DOHH2 (cell line): ENCODE measurements at regions not wholly inside any gene's neighbourhood (a gene's known extent, or its start where the extent isn't known, plus 50 kb on each side); places are given as distances from the start of the nearest gene placed in this dataset.

Source experiments
- H3F3A ChIP-seq: fragments of 200-600 bp; sonication (generic), shearing (Covaris generic); 2 replicates; pipeline ENCODE4 v1.6.0; 2016; ENCODE audit warnings: antibody characterized with exemption, mild to moderate bottlenecking; ENCODE audit not compliant: control insufficient read depth, insufficient read depth
- H3K27ac ChIP-seq: fragments of 200-600 bp; sonication (generic); 2 replicates; pipeline ENCODE4 v1.5.1; 2014; ENCODE audit warnings: low read depth, mild to moderate bottlenecking, low read length, moderate library complexity
- H3K27me3 ChIP-seq: fragments of 200-600 bp; sonication (generic); 2 replicates; pipeline ENCODE4 v1.6.1; 2014; ENCODE audit warnings: mild to moderate bottlenecking, low read length, mixed read lengths; ENCODE audit not compliant: control insufficient read depth
- H3K36me3 ChIP-seq: fragments of 200-600 bp; sonication (generic); 2 replicates; pipeline ENCODE4 v1.6.1; 2014; ENCODE audit warnings: mild to moderate bottlenecking, low read length, moderate library complexity, mixed read lengths; ENCODE audit not compliant: control insufficient read depth
- H3K4me1 ChIP-seq: fragments of 200-600 bp; sonication (generic); 2 replicates; pipeline ENCODE4 v1.6.1; 2014; ENCODE audit warnings: mild to moderate bottlenecking, low read length, mixed read lengths; ENCODE audit not compliant: control insufficient read depth
- H3K4me2 ChIP-seq: fragments of 200-600 bp; sonication (generic); 2 replicates; pipeline ENCODE4 v1.6.0; 2014; ENCODE audit warnings: mild to moderate bottlenecking, low read length, moderate library complexity
- H3K4me3 ChIP-seq: fragments of 200-600 bp; sonication (generic); 2 replicates; pipeline ENCODE4 v1.5.1; 2014; ENCODE audit warnings: mild to moderate bottlenecking, low read length, mixed read lengths
- H3K79me2 ChIP-seq: fragments of 200-600 bp; sonication (generic); 2 replicates; pipeline ENCODE4 v1.6.1; 2014; ENCODE audit warnings: mild to moderate bottlenecking, low read length, mixed read lengths; ENCODE audit not compliant: control insufficient read depth
- H3K9me2 ChIP-seq: fragments of 200-600 bp; sonication (generic); replicated peaks from 2 replicates; pipeline ENCODE4 v1.6.1; 2014; ENCODE audit warnings: mild to moderate bottlenecking, low read length, mixed read lengths; ENCODE audit not compliant: control insufficient read depth
- H3K9me3 ChIP-seq: fragments of 200-600 bp; sonication (generic); 2 replicates; pipeline ENCODE4 v1.6.1; 2014; ENCODE audit warnings: antibody characterized with exemption, low read length, mixed read lengths; ENCODE audit not compliant: control insufficient read depth, insufficient read depth
- H4K20me1 ChIP-seq: fragments of 200-600 bp; sonication (generic); 2 replicates; pipeline ENCODE4 v1.6.0; 2014; ENCODE audit warnings: low read depth, mild to moderate bottlenecking, antibody characterized with exemption, low read length, moderate library complexity; ENCODE audit not compliant: control insufficient read depth, insufficient read depth
- EZH2phosphoT487 ChIP-seq: fragments of 200-600 bp; sonication (generic); IDR thresholded peaks from 2 replicates; pipeline ENCODE4 v1.6.1; 2017; ENCODE audit warnings: borderline replicate concordance, mild to moderate bottlenecking, antibody characterized with exemption, low read length, moderate library complexity, mixed read lengths
- TF ChIP-seq, protein P1 (sequence below): fragments of 200-600 bp; sonication (generic); IDR thresholded peaks from one replicate; pipeline ENCODE4 v1.5.1; 2014; ENCODE audit warnings: antibody characterized with exemption, mild to moderate bottlenecking, low read depth, low read length; ENCODE audit not compliant: poor library complexity, severe bottlenecking

DNA sequence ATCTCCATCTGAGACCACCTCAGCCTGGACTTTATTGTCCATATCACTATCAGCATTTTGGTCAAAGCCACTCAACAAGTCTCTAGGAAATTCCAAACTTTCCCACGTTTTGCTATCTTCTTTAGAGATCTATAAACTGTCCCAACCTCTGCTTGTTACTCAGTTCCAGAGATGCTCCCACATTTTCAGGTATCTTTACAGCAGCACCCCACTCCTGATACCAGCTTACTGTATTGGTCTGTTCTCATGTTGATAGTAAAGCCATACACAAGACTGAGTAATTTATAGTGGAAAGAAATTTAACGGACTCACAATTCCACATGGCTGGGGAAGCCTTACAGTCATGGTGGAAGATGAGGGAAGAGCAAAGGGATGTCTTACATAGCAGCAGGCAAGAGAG lies 465.4 kb upstream of the PBX1 start:
- no peaks in the 10 kb centered on the region for H3K79me2 ChIP-seq
- no peak overlapping the region for H3K4me2 ChIP-seq
- TF ChIP-seq, protein P1, sequence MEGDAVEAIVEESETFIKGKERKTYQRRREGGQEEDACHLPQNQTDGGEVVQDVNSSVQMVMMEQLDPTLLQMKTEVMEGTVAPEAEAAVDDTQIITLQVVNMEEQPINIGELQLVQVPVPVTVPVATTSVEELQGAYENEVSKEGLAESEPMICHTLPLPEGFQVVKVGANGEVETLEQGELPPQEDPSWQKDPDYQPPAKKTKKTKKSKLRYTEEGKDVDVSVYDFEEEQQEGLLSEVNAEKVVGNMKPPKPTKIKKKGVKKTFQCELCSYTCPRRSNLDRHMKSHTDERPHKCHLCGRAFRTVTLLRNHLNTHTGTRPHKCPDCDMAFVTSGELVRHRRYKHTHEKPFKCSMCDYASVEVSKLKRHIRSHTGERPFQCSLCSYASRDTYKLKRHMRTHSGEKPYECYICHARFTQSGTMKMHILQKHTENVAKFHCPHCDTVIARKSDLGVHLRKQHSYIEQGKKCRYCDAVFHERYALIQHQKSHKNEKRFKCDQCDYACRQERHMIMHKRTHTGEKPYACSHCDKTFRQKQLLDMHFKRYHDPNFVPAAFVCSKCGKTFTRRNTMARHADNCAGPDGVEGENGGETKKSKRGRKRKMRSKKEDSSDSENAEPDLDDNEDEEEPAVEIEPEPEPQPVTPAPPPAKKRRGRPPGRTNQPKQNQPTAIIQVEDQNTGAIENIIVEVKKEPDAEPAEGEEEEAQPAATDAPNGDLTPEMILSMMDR = no peak
- TF ChIP-seq EZH2phosphoT487 = no peak
- H3K36me3 ChIP-seq = no peaks in the 10 kb centered on the region
- peaks cover 12% of the 10 kb centered on the region; the same call in 1 of the 2 replicates for H3K9me3 ChIP-seq
- no peaks in the 10 kb centered on the region for H3K4me1 ChIP-seq
- H3F3A ChIP-seq = no peaks in the 10 kb centered on the region
- H3K27me3 ChIP-seq = no peaks in the 10 kb centered on the region
- no peak overlapping the region for H3K4me3 ChIP-seq
- no peaks in the 10 kb centered on the region for H4K20me1 ChIP-seq
- no peak overlapping the region for H3K27ac ChIP-seq
- H3K9me2 ChIP-seq = no peaks in the 10 kb centered on the region

DNA sequence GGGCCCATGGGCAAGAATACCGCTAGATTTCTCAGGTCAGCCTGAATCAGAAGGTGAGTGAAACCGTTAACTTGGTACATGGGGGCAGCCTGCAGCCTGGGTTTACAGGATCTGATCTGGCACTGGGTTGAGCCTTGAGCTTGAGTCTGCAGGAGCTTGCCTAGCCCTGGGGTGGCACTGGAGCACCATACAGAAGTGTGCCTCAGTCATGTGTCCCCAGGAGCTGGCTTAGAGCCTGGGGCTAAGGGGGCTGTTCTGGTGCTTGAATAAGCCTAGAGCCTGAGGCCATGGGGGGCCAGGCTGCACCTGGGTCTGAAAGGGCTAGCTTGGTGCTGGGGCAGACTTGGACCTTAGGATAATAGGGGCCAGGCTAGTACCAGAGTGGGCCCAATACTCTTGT lies 457.2 kb upstream of the PBX1 start:
- H3K27me3 ChIP-seq = no peaks in the 10 kb centered on the region
- no peak overlapping the region for H3K4me2 ChIP-seq
- no peaks in the 10 kb centered on the region for H3K9me3 ChIP-seq
- no peaks in the 10 kb centered on the region for H4K20me1 ChIP-seq
- H3K9me2 ChIP-seq = no peaks in the 10 kb centered on the region
- H3F3A ChIP-seq = no peaks in the 10 kb centered on the region
- H3K36me3 ChIP-seq = no peaks in the 10 kb centered on the region
- no peaks in the 10 kb centered on the region for H3K79me2 ChIP-seq
- no peaks in the 10 kb centered on the region for H3K4me1 ChIP-seq
- TF ChIP-seq, protein P1 = no peak
- no peak for TF ChIP-seq EZH2phosphoT487
- H3K4me3 ChIP-seq = no peak overlapping the region
- no peak overlapping the region for H3K27ac ChIP-seq

DNA sequence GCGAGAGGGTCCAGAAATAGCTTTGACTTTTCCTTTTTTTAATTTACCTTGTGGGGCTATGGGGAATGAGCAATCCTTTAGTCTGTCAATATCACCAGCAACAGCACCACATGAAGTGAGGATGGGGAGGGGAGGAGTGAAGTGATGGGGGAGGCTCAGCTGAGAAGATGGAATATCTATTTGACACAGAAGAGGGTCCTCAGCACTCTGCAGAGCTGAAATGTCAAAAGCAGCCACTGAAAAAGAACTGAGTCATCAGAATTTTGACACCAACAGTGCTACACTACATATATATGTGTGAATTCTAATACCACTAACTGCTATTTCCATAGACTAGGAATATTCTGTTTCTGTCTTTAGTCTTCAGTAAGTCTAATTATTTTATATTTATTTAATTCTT lies 427.0 kb upstream of the PBX1 start:
- H3K4me3 ChIP-seq = no peak overlapping the region
- H4K20me1 ChIP-seq = no peaks in the 10 kb centered on the region
- no peak overlapping the region for H3K27ac ChIP-seq
- no peaks in the 10 kb centered on the region for H3K9me3 ChIP-seq
- no peaks in the 10 kb centered on the region for H3F3A ChIP-seq
- H3K9me2 ChIP-seq = no peaks in the 10 kb centered on the region
- no peaks in the 10 kb centered on the region for H3K4me1 ChIP-seq
- H3K36me3 ChIP-seq = no peaks in the 10 kb centered on the region
- H3K79me2 ChIP-seq = no peaks in the 10 kb centered on the region
- no peaks in the 10 kb centered on the region for H3K27me3 ChIP-seq
- no peak overlapping the region for H3K4me2 ChIP-seq
- no peak for TF ChIP-seq EZH2phosphoT487
- TF ChIP-seq, protein P1 = no peak
